HEK293 (cell line): ENCODE measurements at regions not wholly inside any gene's neighbourhood (a gene's known extent, or its start where the extent isn't known, plus 50 kb on each side); places are given as distances from the start of the nearest gene placed in this dataset.

ENCODE experiments used
- CTCF ChIA-PET: fragments of 350-600 bp; formaldehyde crosslinking; extraction: SDS; loops from one replicate; lab custom pipeline; 2021; ENCODE audit warnings: antibody characterized with exemption; lab: Yijun Ruan, JAX
- POLR2A ChIA-PET: fragments of 300-600 bp; formaldehyde crosslinking; extraction: SDS; loops from one replicate; lab custom pipeline; 2020; ENCODE audit warnings: antibody characterized with exemption, inconsistent platforms; lab: Yijun Ruan, JAX
- H3K27ac ChIP-seq: fragments of 200-500 bp; sonication (Bioruptor generic); 2 replicates; pipeline ENCODE4 v1.5.1; 2014; ENCODE audit warnings: low read depth, low read length, control low read depth, inconsistent platforms; ENCODE audit errors: extremely low read depth
- H3K36me3 ChIP-seq, 2 experiments: fragments of 200-500 bp in 1 of 2; sonication (Bioruptor generic) in 1 of 2; 1 replicate in 1 of 2; 2 replicates in 1 of 2; pipeline ENCODE4 v1.5.1; 2014 to 2017; ENCODE audit warnings: inconsistent platforms in 2 of 2, low read length in 2 of 2; ENCODE audit not compliant: control insufficient read depth in 2 of 2, insufficient read depth in 1 of 2
- H3K4me1 ChIP-seq: fragments of 200-500 bp; sonication (Bioruptor generic); 2 replicates; pipeline ENCODE4 v1.5.1; 2014; ENCODE audit warnings: mild to moderate bottlenecking, low read length, inconsistent platforms; ENCODE audit not compliant: control insufficient read depth, insufficient read depth
- H3K4me3 ChIP-seq: 2 replicates; pipeline ENCODE4 v1.5.1; 2011; ENCODE audit warnings: low read depth, mild to moderate bottlenecking, control low read depth, low read length, moderate library complexity
- H3K9me3 ChIP-seq: fragments of 200-500 bp; sonication (Bioruptor generic); 2 replicates; pipeline ENCODE4 v1.5.1; 2014; ENCODE audit warnings: low read depth, low read length, inconsistent platforms; ENCODE audit not compliant: control insufficient read depth, insufficient read depth
- AEBP2 ChIP-seq: fragments of 450-650 bp; formaldehyde crosslinking; IDR thresholded peaks from 2 replicates; pipeline ENCODE4 v1.5.1; 2016; ENCODE audit warnings: missing biosample characterization, missing genetic modification characterization, borderline replicate concordance
- KLF16 ChIP-seq: fragments of 450-650 bp; formaldehyde crosslinking; IDR thresholded peaks from 2 replicates; pipeline ENCODE4 v1.5.1; 2017; ENCODE audit warnings: missing biosample characterization, missing genetic modification characterization
- MYNN ChIP-seq: fragments of 450-650 bp; formaldehyde crosslinking; IDR thresholded peaks from 2 replicates; pipeline ENCODE4 v1.5.1; 2016; ENCODE audit warnings: missing biosample characterization, missing genetic modification characterization, borderline replicate concordance
- SALL2 ChIP-seq: fragments of 450-650 bp; formaldehyde crosslinking; IDR thresholded peaks from 2 replicates; pipeline ENCODE4 v1.5.0; 2017; ENCODE audit warnings: missing biosample characterization, mild to moderate bottlenecking, missing genetic modification characterization, borderline replicate concordance
- SCRT2 ChIP-seq: fragments of 450-650 bp; formaldehyde crosslinking; IDR thresholded peaks from 2 replicates; pipeline ENCODE4 v1.5.1; 2016; ENCODE audit warnings: missing biosample characterization, missing genetic modification characterization
- SETDB1 ChIP-seq: IDR thresholded peaks from one replicate; pipeline ENCODE4 v1.6.1; 2017; ENCODE audit warnings: mild to moderate bottlenecking, low read length, moderate library complexity, mixed read lengths; ENCODE audit not compliant: insufficient read length
- ZBTB10 ChIP-seq: fragments of 450-650 bp; formaldehyde crosslinking; IDR thresholded peaks from 2 replicates; pipeline ENCODE4 v1.5.1; 2016; ENCODE audit warnings: missing biosample characterization, missing genetic modification characterization
- ZBTB44 ChIP-seq: fragments of 450-650 bp; IDR thresholded peaks from 2 replicates; pipeline ENCODE4 v1.5.1; 2018; ENCODE audit warnings: missing biosample characterization, mild to moderate bottlenecking, missing genetic modification characterization
- ZFP41 ChIP-seq: fragments of 450-650 bp; formaldehyde crosslinking; IDR thresholded peaks from 2 replicates; pipeline ENCODE4 v1.5.1; 2016; ENCODE audit warnings: missing biosample characterization, missing genetic modification characterization, borderline replicate concordance
- ZFP69B ChIP-seq: fragments of 450-650 bp; formaldehyde crosslinking; IDR thresholded peaks from 2 replicates; pipeline ENCODE4 v1.5.1; 2016; ENCODE audit warnings: missing biosample characterization, missing genetic modification characterization
- ZIC2 ChIP-seq: fragments of 450-650 bp; formaldehyde crosslinking; IDR thresholded peaks from 2 replicates; pipeline ENCODE4 v1.5.1; 2016; ENCODE audit warnings: missing biosample characterization, missing genetic modification characterization
- ZNF280D ChIP-seq: fragments of 450-650 bp; formaldehyde crosslinking; IDR thresholded peaks from 2 replicates; pipeline ENCODE4 v1.5.1; 2016; ENCODE audit warnings: missing biosample characterization, missing genetic modification characterization
- ZNF302 ChIP-seq: fragments of 450-650 bp; formaldehyde crosslinking; IDR thresholded peaks from 2 replicates; pipeline ENCODE4 v1.5.1; 2016; ENCODE audit warnings: missing biosample characterization, missing genetic modification characterization, low read depth
- ZNF426 ChIP-seq: fragments of 450-650 bp; formaldehyde crosslinking; IDR thresholded peaks from 2 replicates; pipeline ENCODE4 v1.5.1; 2017; ENCODE audit warnings: missing biosample characterization, missing genetic modification characterization, mild to moderate bottlenecking, inconsistent platforms, moderate library complexity
- ZNF585B ChIP-seq: fragments of 450-650 bp; formaldehyde crosslinking; IDR thresholded peaks from 2 replicates; pipeline ENCODE4 v1.5.1; 2016; ENCODE audit warnings: missing biosample characterization, missing genetic modification characterization
- ZNF626 ChIP-seq: fragments of 450-650 bp; sonication (Bioruptor Pico); formaldehyde crosslinking; IDR thresholded peaks from 2 replicates; pipeline ENCODE4 v1.5.1; 2018; ENCODE audit warnings: missing biosample characterization, missing genetic modification characterization, inconsistent platforms
- ZNF776 ChIP-seq: fragments of 450-650 bp; formaldehyde crosslinking; IDR thresholded peaks from 2 replicates; pipeline ENCODE4 v1.5.0; 2017; ENCODE audit warnings: missing biosample characterization, missing genetic modification characterization, borderline replicate concordance
- ZNF843 ChIP-seq: fragments of 450-650 bp; formaldehyde crosslinking; IDR thresholded peaks from 2 replicates; pipeline ENCODE4 v1.5.1; 2016; ENCODE audit warnings: missing biosample characterization, missing genetic modification characterization
- ZSCAN18 ChIP-seq: fragments of 450-650 bp; formaldehyde crosslinking; IDR thresholded peaks from 2 replicates; pipeline ENCODE4 v1.5.1; 2016; ENCODE audit warnings: missing biosample characterization, missing genetic modification characterization

GRCh38 chr2:133682347-133682746 is 114.1 kb upstream of the NCKAP5 start:
- POLR2A ChIA-PET, result interaction anchor here (0.6 kb wide), 1 partner anchor 1016 kb away, joined by 3 read pairs; no protein-coding TSS in a partner anchor

GRCh38 chr2:133682906-133683305 is 114.6 kb upstream of the NCKAP5 start:
- ChIA-PET POLR2A (no interaction called here), CTCF (no interaction called here)
- no peak for TF ChIP-seq KLF16 (tag by site-specific recombination)
- TF ChIP-seq ZNF302 (tag by site-specific recombination), result no peak
- TF ChIP-seq SETDB1, result no peak
- no peak for TF ChIP-seq ZFP41 (tag by site-specific recombination)
- TF ChIP-seq ZSCAN18, result no peak
- no peak for TF ChIP-seq ZNF843
- no peak for TF ChIP-seq ZNF585B (tag by site-specific recombination)
- TF ChIP-seq SALL2 (tag by site-specific recombination), result no peak
- TF ChIP-seq AEBP2, result no peak
- TF ChIP-seq ZNF776 (tag by site-specific recombination), result no peak
- no peak for TF ChIP-seq ZNF626 (tag by site-specific recombination)
- TF ChIP-seq ZNF280D (tag by site-specific recombination), result no peak
- no peak for TF ChIP-seq MYNN (tag by site-specific recombination)
- no peak for TF ChIP-seq SCRT2 (tag by site-specific recombination)
- TF ChIP-seq ZNF426, result no peak
- TF ChIP-seq ZFP69B (tag by site-specific recombination), result no peak
- no peak for TF ChIP-seq ZIC2 (tag by site-specific recombination)
- no peak for TF ChIP-seq ZBTB10
- no peak for TF ChIP-seq ZBTB44 (tag by site-specific recombination)
- Histone ChIP-seq H3K9me3 (no peaks in the 10 kb centered on the region), H3K4me3 (no peak overlapping the region), H3K36me3 (no peaks in the 10 kb centered on the region), H3K4me1 (peaks cover 2% of the 10 kb centered on the region; the same call in 1 of the 2 replicates), H3K27ac (no peak overlapping the region)

More at GRCh38 chr2:133682347-133682746, 114.1 kb upstream of the NCKAP5 start:
- Histone ChIP-seq H3K9me3 (no peaks in the 10 kb centered on the region), H3K27ac (no peak overlapping the region), H3K4me1 (peaks cover 2% of the 10 kb centered on the region; the same call in 1 of the 2 replicates), H3K36me3 (no peaks in the 10 kb centered on the region), H3K4me3 (no peak overlapping the region)
- no peak for TF ChIP-seq SETDB1
- CTCF ChIA-PET, result no interaction called here
